H1 (cell line): ENCODE measurements at regions not wholly inside any gene's neighbourhood (a gene's known extent, or its start where the extent isn't known, plus 50 kb on each side); places are given as distances from the start of the nearest gene placed in this dataset.

Experiments used
- CTCF ChIA-PET: fragments of 300-600 bp; sonication (Branson Sonifier 250); formaldehyde crosslinking; loops from one replicate; lab custom pipeline; 2021; ENCODE audit not compliant: partially characterized antibody; lab: Charles Lee
- POLR2A ChIA-PET: fragments of 300-600 bp; sonication (Branson Sonifier 250); formaldehyde crosslinking; loops from one replicate; lab custom pipeline; 2021; ENCODE audit warnings: inconsistent platforms; ENCODE audit not compliant: partially characterized antibody; lab: Charles Lee
- DNase-seq, 2 experiments: peaks; one replicate each; pipeline versions ENCODE4 v3.0.0 to v3.0.0-alpha.2; 2010 to 2022; ENCODE audit warnings: low spot score in 2 of 2, low read depth in 1 of 2, mixed read lengths in 1 of 2
- FAIRE-seq: peaks from 2 replicates; lab custom pipeline; 2011; peaks lifted over from hg19 to GRCh38; lab: Jason Lieb, UNC
- H2AFZ ChIP-seq: 2 replicates; pipeline ENCODE4 v1.8.1; 2012; ENCODE audit warnings: low read length, inconsistent platforms
- H2AK5ac ChIP-seq: 2 replicates; pipeline ENCODE4 v1.6.1; 2013; ENCODE audit warnings: low read depth, low read length
- H2BK120ac ChIP-seq: replicated peaks from 2 replicates; pipeline ENCODE3; 2013; ENCODE audit warnings: low read depth, low read length, inconsistent platforms
- H2BK12ac ChIP-seq: 2 replicates; pipeline ENCODE4 v1.6.1; 2013; ENCODE audit warnings: low read depth, low read length
- H2BK15ac ChIP-seq: 2 replicates; pipeline ENCODE4 v1.6.1; 2013; ENCODE audit warnings: low read length
- H2BK20ac ChIP-seq: 2 replicates; pipeline ENCODE4 v1.6.1; 2013; ENCODE audit warnings: low read length
- H2BK5ac ChIP-seq: 2 replicates; pipeline ENCODE4 v1.6.1; 2013; ENCODE audit warnings: low read depth, low read length
- H3K14ac ChIP-seq: 2 replicates; pipeline ENCODE4 v1.6.1; 2013; ENCODE audit warnings: inconsistent platforms; ENCODE audit not compliant: insufficient read length
- H3K18ac ChIP-seq: 2 replicates; pipeline ENCODE4 v1.6.1; 2013; ENCODE audit warnings: low read length; ENCODE audit errors: extremely low read depth
- H3K23ac ChIP-seq: 2 replicates; pipeline ENCODE4 v1.6.1; 2013; ENCODE audit warnings: inconsistent platforms; ENCODE audit not compliant: insufficient read length
- H3K23me2 ChIP-seq: 2 replicates; pipeline ENCODE4 v1.6.1; 2013; ENCODE audit warnings: low read depth, low read length
- H3K27ac ChIP-seq: 2 replicates; pipeline ENCODE4 v1.6.1; 2011; ENCODE audit warnings: low read depth, low read length, inconsistent platforms
- H3K27me3 ChIP-seq, 4 experiments: replicated peaks in 1 of 4; 1 replicate in 1 of 4; 2 replicates in 3 of 4; pipeline versions ENCODE4 v1.6.1 to v1.8.1; 2011 to 2013; ENCODE audit warnings: low read length in 3 of 4, mild to moderate bottlenecking in 3 of 4, inconsistent platforms in 2 of 4, mixed read lengths in 2 of 4, moderate library complexity in 1 of 4; ENCODE audit not compliant: control insufficient read depth in 3 of 4, insufficient read depth in 3 of 4; ENCODE audit errors: extremely low read depth in 1 of 4
- H3K36me3 ChIP-seq, 4 experiments: 2 replicates each; pipeline versions ENCODE4 v1.6.1 to v1.8.1; 2011 to 2013; ENCODE audit warnings: mild to moderate bottlenecking in 4 of 4, low read length in 3 of 4, moderate library complexity in 2 of 4, control low read depth in 1 of 4, inconsistent platforms in 1 of 4; ENCODE audit not compliant: insufficient read depth in 4 of 4, control insufficient read depth in 2 of 4
- H3K4ac ChIP-seq: replicated peaks from 2 replicates; pipeline ENCODE3; 2013; ENCODE audit warnings: low read length, low read depth, mixed read lengths, inconsistent platforms; ENCODE audit not compliant: insufficient read length
- H3K4me1 ChIP-seq, 4 experiments: replicated peaks in 1 of 4; 1 replicate in 1 of 4; 2 replicates in 3 of 4; pipeline versions ENCODE4 v1.6.1 to v1.8.1; 2011 to 2013; ENCODE audit warnings: low read length in 3 of 4, inconsistent platforms in 2 of 4, mixed read lengths in 1 of 4; ENCODE audit not compliant: insufficient read depth in 4 of 4, control insufficient read depth in 3 of 4
- H3K4me2 ChIP-seq, 2 experiments: 2 replicates each; pipeline versions ENCODE4 v1.6.1 to v1.8.1; 2011 to 2013; ENCODE audit warnings: low read depth in 2 of 2, low read length in 2 of 2, control low read depth in 1 of 2, inconsistent platforms in 1 of 2, mild to moderate bottlenecking in 1 of 2; ENCODE audit not compliant: insufficient read depth in 1 of 2
- H3K4me3 ChIP-seq, 4 experiments: fragments of 200-600, 300-600 bp in 1 of 4; sonication (generic), shearing (Covaris generic), sonication (Bioruptor Twin) in 1 of 4; 2 replicates each; pipeline versions ENCODE4 v1.5.1 to v1.8.1; 2011 to 2016; ENCODE audit warnings: low read length in 4 of 4, low read depth in 3 of 4, control low read depth in 2 of 4, inconsistent platforms in 2 of 4, mild to moderate bottlenecking in 2 of 4, mixed read lengths in 1 of 4, moderate library complexity in 1 of 4; ENCODE audit not compliant: insufficient read depth in 2 of 4; ENCODE audit errors: extremely low read depth in 1 of 4
- H3K56ac ChIP-seq: replicated peaks from 2 replicates; pipeline ENCODE3; 2013; ENCODE audit warnings: low read depth, mild to moderate bottlenecking, mixed read lengths, low read length, inconsistent platforms; ENCODE audit not compliant: insufficient read length
- H3K79me1 ChIP-seq: 2 replicates; pipeline ENCODE4 v1.6.1; 2013; ENCODE audit warnings: low read depth, low read length, control low read depth
- H3K79me2 ChIP-seq, 2 experiments: 2 replicates each; pipeline versions ENCODE4 v1.6.1 to v1.8.1; 2012 to 2013; ENCODE audit warnings: low read length in 2 of 2, mild to moderate bottlenecking in 2 of 2, inconsistent platforms in 1 of 2; ENCODE audit not compliant: insufficient read depth in 2 of 2, control insufficient read depth in 1 of 2
- H3K9ac ChIP-seq, 4 experiments: replicated peaks in 1 of 4; 1 replicate in 1 of 4; 2 replicates in 3 of 4; pipeline versions ENCODE4 v1.6.1 to v1.8.1; 2011 to 2013; ENCODE audit warnings: low read depth in 3 of 4, low read length in 3 of 4, control low read depth in 2 of 4, mild to moderate bottlenecking in 2 of 4, moderate library complexity in 2 of 4, inconsistent platforms in 1 of 4; ENCODE audit errors: extremely low read depth in 1 of 4
- H3K9me3 ChIP-seq, 2 experiments: 2 replicates each; pipeline versions ENCODE4 v1.6.1 to v1.8.1; 2012 to 2013; ENCODE audit warnings: mild to moderate bottlenecking in 2 of 2, moderate library complexity in 2 of 2, control low read depth in 1 of 2, inconsistent platforms in 1 of 2, low read depth in 1 of 2, low read length in 1 of 2, mixed read lengths in 1 of 2; ENCODE audit not compliant: insufficient read depth in 2 of 2
- H4K20me1 ChIP-seq, 2 experiments: replicated peaks in 1 of 2; 2 replicates each; pipeline versions ENCODE3 to v1.8.1; 2011 to 2013; ENCODE audit warnings: inconsistent platforms in 2 of 2, low read length in 2 of 2, mild to moderate bottlenecking in 1 of 2; ENCODE audit not compliant: insufficient read depth in 2 of 2, control insufficient read depth in 1 of 2
- H4K5ac ChIP-seq: 2 replicates; pipeline ENCODE4 v1.6.1; 2013; ENCODE audit warnings: low read length, low read depth, mixed read lengths, inconsistent platforms; ENCODE audit not compliant: insufficient read length
- H4K8ac ChIP-seq: 2 replicates; pipeline ENCODE4 v1.8.0; 2013; ENCODE audit warnings: mild to moderate bottlenecking, moderate library complexity, low read length, inconsistent platforms; ENCODE audit not compliant: insufficient read depth; ENCODE audit errors: extremely low read depth
- H4K91ac ChIP-seq: replicated peaks from 2 replicates; pipeline ENCODE3; 2013; ENCODE audit warnings: low read length, mixed read lengths, inconsistent platforms; ENCODE audit not compliant: insufficient read length
- TCF12 ChIP-seq: IDR thresholded peaks from 2 replicates; pipeline ENCODE4 v1.6.1; 2011; ENCODE audit warnings: low read depth, mild to moderate bottlenecking, low read length
- TEAD4 ChIP-seq: IDR thresholded peaks from 2 replicates; pipeline ENCODE4 v1.6.1; 2012; ENCODE audit warnings: low read depth, low read length, inconsistent platforms, mixed read lengths
- whole genome bisulfite sequencing, 2 experiments: shearing (Covaris generic) in 1 of 2; methylation state at CpG; one replicate each; pipeline versions ENCODE4 v1.1.6 to v1.1.7; 2013 to 2015; ENCODE audit warnings: low lambda C conversion rate in 2 of 2, mixed read lengths in 2 of 2, inconsistent platforms in 1 of 2, low coverage in 1 of 2, missing lambda C conversion rate in 1 of 2; ENCODE audit not compliant: insufficient replicate concordance in 2 of 2, insufficient coverage in 1 of 2, insufficient read length in 1 of 2; ENCODE audit errors: extremely low coverage in 1 of 2, missing lambda C conversion rate in 1 of 2; 5-methylcytosine and 5-hydroxymethylcytosine counted together

DNA sequence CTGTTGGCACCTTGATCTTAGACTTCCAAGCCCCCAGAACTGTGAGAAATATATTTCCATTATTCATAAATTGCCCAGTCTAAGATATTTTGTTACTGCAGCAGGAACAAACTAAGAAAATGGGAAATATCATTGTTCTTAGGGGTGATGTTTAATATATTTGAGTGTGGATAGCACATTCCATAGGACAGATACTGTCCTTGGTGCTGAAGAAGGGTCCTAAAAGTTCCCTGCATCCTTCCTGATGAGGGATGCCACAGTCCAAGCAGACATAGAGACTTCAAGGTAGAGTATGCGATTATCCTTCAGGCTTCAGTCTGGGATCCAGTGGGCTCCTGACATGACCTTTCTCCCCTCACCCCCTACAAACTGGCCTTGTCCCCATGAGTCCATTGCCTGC lies 689.0 kb downstream of the TDRD15 start:
- Histone ChIP-seq H2AK5ac (no peak overlapping the region), H3K23ac (no peak overlapping the region), H3K4me2 (no peak overlapping the region), H3K27ac (no peak overlapping the region), H3K4ac (no peak overlapping the region), H3K27me3 (no peaks in the 10 kb centered on the region), H3K18ac (no peak overlapping the region), H2BK12ac (no peak overlapping the region), H2BK20ac (no peak overlapping the region), H3K4me1 (no peaks in the 10 kb centered on the region), H4K20me1 (no peaks in the 10 kb centered on the region), H4K5ac (no peak overlapping the region), H3K36me3 (no peaks in the 10 kb centered on the region), H2BK15ac (no peak overlapping the region), H2BK120ac (no peak overlapping the region), H3K79me1 (no peaks in the 10 kb centered on the region), H2BK5ac (no peak overlapping the region), H3K4me3 (no peak overlapping the region), H4K8ac (no peak overlapping the region), H2AFZ (no peak overlapping the region), H3K14ac (no peak overlapping the region), H3K79me2 (no peaks in the 10 kb centered on the region), H4K91ac (no peak overlapping the region), H3K23me2 (no peaks in the 10 kb centered on the region), H3K56ac (no peak overlapping the region), H3K9me3 (no peaks in the 10 kb centered on the region), H3K9ac (no peak overlapping the region)
- TF ChIP-seq TEAD4 = 0 out of 2 replicates have a peak, but pooled peaks have one; percentile 14
- TF ChIP-seq TCF12 = no peak
- 94% methylated on average over 1 of the region's 1 CpG; no CpG with 5 or more reads in 1 of the 2 experiments for WGBS, 2 experiments
- CTCF ChIA-PET = no interaction called here
- DNase-seq = no peak
- no peak for FAIRE-seq
- POLR2A ChIA-PET = no interaction called here
